Breast epithelium (tissue), 4 donors: ENCODE measurements at regions not wholly inside any gene's neighbourhood (a gene's known extent, or its start where the extent isn't known, plus 50 kb on each side); places are given as distances from the start of the nearest gene placed in this dataset.

Experiments used
- DNase-seq, 2 donors: peaks; one replicate each; pipeline ENCODE4 v3.0.0-alpha.2; 2019; ENCODE audit warnings: low spot score in 2 of 2
- H3K27ac ChIP-seq, 2 donors: fragments of 200-600 bp; sonication (generic) in 1 of 2; one replicate each; pipeline ENCODE4 v1.5.1; 2016 to 2019; ENCODE audit warnings: mild to moderate bottlenecking in 1 of 2
- H3K27me3 ChIP-seq, 2 donors: fragments of 200-600 bp; sonication (generic) in 1 of 2; one replicate each; pipeline versions ENCODE4 v1.5.1 to v1.6.0; 2017 to 2019; ENCODE audit warnings: control low read depth in 1 of 2, mild to moderate bottlenecking in 1 of 2
- H3K36me3 ChIP-seq: fragments of 200-600 bp; one replicate; pipeline ENCODE4 v1.5.1; 2019
- H3K4me1 ChIP-seq, 2 donors: fragments of 200-600 bp; sonication (generic); one replicate each; pipeline ENCODE4 v1.5.1; 2016 to 2019; ENCODE audit warnings: control low read depth in 1 of 2
- H3K4me3 ChIP-seq, 3 donors: fragments of 200-600 bp; sonication (generic); 1 replicate in 2 of 3; 2 replicates in 1 of 3; pipeline ENCODE4 v1.5.1; 2016 to 2019; ENCODE audit warnings: mild to moderate bottlenecking in 3 of 3, moderate library complexity in 2 of 3
- H3K9me3 ChIP-seq, 2 donors: fragments of 200-600 bp; sonication (generic) in 1 of 2; one replicate each; pipeline ENCODE4 v1.5.1; 2016 to 2019; ENCODE audit warnings: control low read depth in 1 of 2
- POLR2A ChIP-seq: fragments of 450-650 bp; IDR thresholded peaks from one replicate; pipeline ENCODE4 v1.6.1; 2016; ENCODE audit warnings: antibody characterized with exemption, mild to moderate bottlenecking, moderate library complexity
- POLR2AphosphoS5 ChIP-seq, 3 donors: sonication (generic); formaldehyde crosslinking; IDR thresholded peaks; one replicate each; pipeline ENCODE4 v1.6.1; 2017; ENCODE audit warnings: antibody characterized with exemption in 3 of 3
- intact Hi-C: fragments of 100-400 bp; cut with DNase I; formaldehyde crosslinking; loops from one replicate; pipeline ENCODE4 v1.15.1; 2023; ENCODE audit warnings: low total_unique reads
- TF ChIP-seq, protein P1 (sequence below), 3 donors: fragments of 450-650 bp; IDR thresholded peaks; one replicate each; pipeline ENCODE4 v1.5.1; 2016 to 2017; ENCODE audit warnings: antibody characterized with exemption in 3 of 3, mild to moderate bottlenecking in 3 of 3, moderate library complexity in 3 of 3

- DNase-seq: no peak
- no peak for TF ChIP-seq POLR2AphosphoS5 (IDR thresholded peaks at IDR 0.05)
- TF ChIP-seq, protein P1, sequence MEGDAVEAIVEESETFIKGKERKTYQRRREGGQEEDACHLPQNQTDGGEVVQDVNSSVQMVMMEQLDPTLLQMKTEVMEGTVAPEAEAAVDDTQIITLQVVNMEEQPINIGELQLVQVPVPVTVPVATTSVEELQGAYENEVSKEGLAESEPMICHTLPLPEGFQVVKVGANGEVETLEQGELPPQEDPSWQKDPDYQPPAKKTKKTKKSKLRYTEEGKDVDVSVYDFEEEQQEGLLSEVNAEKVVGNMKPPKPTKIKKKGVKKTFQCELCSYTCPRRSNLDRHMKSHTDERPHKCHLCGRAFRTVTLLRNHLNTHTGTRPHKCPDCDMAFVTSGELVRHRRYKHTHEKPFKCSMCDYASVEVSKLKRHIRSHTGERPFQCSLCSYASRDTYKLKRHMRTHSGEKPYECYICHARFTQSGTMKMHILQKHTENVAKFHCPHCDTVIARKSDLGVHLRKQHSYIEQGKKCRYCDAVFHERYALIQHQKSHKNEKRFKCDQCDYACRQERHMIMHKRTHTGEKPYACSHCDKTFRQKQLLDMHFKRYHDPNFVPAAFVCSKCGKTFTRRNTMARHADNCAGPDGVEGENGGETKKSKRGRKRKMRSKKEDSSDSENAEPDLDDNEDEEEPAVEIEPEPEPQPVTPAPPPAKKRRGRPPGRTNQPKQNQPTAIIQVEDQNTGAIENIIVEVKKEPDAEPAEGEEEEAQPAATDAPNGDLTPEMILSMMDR (IDR thresholded peaks at IDR 0.05): no peak
- no peak for TF ChIP-seq POLR2A
- intact Hi-C loops: no loop called here
- H3K27me3 ChIP-seq: no peaks in the 10 kb centered on the region
- no peak overlapping the region for H3K27ac ChIP-seq
- no peaks in the 10 kb centered on the region for H3K36me3 ChIP-seq
- H3K9me3 ChIP-seq: no peaks in the 10 kb centered on the region
- no peaks in the 10 kb centered on the region for H3K4me1 ChIP-seq
- no peak overlapping the region for H3K4me3 ChIP-seq
Measured at GRCh38 chr1:193681422-193681821, 495.0 kb upstream of the B3GALT2 start.

DNA sequence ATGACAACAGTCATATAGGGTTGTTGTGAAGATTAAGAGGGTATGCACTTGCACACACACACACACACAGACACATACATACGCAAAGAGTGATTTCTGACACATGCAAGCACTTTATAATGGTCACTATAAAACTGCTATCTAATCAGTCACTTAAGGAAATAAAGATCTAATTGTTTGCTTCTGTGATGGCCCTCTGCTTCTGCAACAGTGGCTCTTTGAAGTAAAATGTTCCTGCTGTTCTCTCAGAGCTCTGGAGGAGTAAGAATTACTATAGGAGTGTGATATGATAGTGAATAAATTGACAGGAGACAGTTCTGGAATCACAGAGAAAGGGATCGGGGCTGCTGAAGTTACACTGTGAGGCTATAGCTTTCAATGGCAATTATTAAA lies 494.5 kb upstream of the B3GALT2 start:
- Histone ChIP-seq H3K9me3 (no peaks in the 10 kb centered on the region), H3K36me3 (no peaks in the 10 kb centered on the region), H3K4me1 (no peaks in the 10 kb centered on the region), H3K27ac (no peak overlapping the region), H3K27me3 (no peaks in the 10 kb centered on the region), H3K4me3 (no peak overlapping the region)
- TF ChIP-seq, protein P1 (IDR thresholded peaks at IDR 0.05): no peak
- TF ChIP-seq POLR2A (no peak), POLR2AphosphoS5 (IDR thresholded peaks at IDR 0.05) (no peak)
- intact Hi-C loops: no loop called here
- no peak for DNase-seq

DNA sequence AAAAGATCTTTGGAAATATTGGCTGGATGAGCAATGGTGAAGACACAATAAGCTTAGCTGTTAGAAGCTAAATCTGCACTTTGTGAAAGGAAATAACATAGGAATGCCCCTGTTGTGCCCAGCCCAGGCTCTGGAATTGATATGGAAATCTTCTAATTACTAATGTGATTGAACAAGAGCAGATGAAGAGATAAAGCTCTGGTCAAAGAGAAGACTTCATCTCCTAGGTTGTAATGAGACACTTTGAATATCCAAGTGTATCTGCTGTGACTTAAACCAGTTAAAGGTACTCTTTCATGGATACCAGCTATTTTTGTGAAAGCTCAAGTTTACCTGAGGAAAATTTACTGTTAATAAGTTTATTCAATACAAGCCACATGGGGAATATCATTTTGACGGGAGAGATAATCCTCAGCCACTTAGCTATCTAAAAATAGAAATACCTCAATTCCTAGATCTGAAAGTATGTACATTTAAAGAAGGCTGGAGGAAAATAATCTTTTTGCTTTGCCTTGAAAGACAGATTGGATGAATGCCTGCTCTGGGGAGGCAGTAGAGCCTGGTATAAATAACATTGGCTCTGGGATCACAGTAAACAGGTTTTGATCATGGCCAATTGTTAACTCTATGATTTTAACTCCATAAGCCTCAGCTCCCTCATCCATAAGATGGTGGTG lies 494.0 kb upstream of the B3GALT2 start:
- Histone ChIP-seq H3K27ac (no peak overlapping the region), H3K4me1 (no peaks in the 10 kb centered on the region), H3K27me3 (no peaks in the 10 kb centered on the region), H3K4me3 (no peak overlapping the region), H3K36me3 (no peaks in the 10 kb centered on the region), H3K9me3 (no peaks in the 10 kb centered on the region)
- intact Hi-C loops: no loop called here
- TF ChIP-seq, protein P1 (IDR thresholded peaks at IDR 0.05): no peak
- TF ChIP-seq POLR2A (no peak), POLR2AphosphoS5 (IDR thresholded peaks at IDR 0.05) (no peak)
- no peak for DNase-seq

DNA sequence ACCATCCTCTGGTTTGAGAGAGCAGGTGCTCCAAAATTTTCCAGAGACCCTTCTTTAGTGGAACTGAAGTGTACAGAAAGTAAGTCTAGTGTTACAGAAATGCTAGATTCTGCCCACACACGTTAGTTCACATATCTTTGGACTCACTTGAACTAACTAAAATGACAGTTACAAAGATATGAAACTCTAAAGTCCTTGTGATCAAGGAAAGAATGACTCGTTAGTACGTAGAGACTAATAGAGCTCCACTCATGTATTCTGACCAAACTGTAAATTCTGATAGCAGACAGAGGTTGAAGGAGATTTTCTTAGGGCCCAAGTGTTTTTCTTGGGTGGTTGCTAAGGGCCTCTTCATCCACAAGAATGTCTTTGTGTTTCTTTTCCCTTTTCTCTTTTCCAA lies 491.5 kb upstream of the B3GALT2 start:
- TF ChIP-seq, protein P1 (IDR thresholded peaks at IDR 0.05): no peak
- TF ChIP-seq POLR2AphosphoS5 (IDR thresholded peaks at IDR 0.05) (no peak), POLR2A (no peak)
- H3K27ac ChIP-seq: no peak overlapping the region
- H3K9me3 ChIP-seq: no peaks in the 10 kb centered on the region
- H3K4me3 ChIP-seq: no peak overlapping the region
- H3K27me3 ChIP-seq: no peaks in the 10 kb centered on the region
- no peaks in the 10 kb centered on the region for H3K36me3 ChIP-seq
- no peak for DNase-seq
- intact Hi-C loops: loop anchor here (5.0 kb wide), 1 partner anchor 411 kb away; no protein-coding TSS in a partner anchor
- no peaks in the 10 kb centered on the region for H3K4me1 ChIP-seq

DNA sequence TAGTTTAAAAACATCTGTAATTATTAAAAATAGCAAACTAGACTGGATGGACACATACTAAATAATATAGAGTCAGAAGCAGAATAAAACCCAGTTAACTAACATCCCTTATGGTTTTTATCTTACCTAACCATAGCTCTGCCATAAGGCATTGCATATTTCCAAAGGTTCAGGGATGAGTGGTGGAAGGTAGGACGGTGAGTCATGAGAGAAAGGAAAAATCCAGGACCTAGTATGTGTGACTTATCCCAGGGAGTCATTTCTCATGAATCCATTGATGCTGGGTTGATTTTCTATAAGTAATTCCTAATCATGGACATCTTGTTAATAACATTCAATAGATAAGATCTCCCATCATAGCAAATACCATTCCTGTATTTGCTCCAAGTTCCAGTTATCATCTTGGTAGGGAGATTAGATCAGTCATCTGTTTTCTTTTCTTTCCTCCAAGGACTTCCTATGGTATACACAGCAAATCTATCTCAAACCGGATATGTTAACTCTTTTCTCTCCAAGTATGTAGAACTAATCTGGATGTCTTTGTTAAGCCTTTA lies 490.7 kb upstream of the B3GALT2 start:
- Histone ChIP-seq H3K9me3 (no peaks in the 10 kb centered on the region), H3K4me1 (no peaks in the 10 kb centered on the region), H3K27ac (no peak overlapping the region), H3K27me3 (no peaks in the 10 kb centered on the region), H3K36me3 (no peaks in the 10 kb centered on the region), H3K4me3 (no peak overlapping the region)
- no peak for DNase-seq
- TF ChIP-seq, protein P1 (IDR thresholded peaks at IDR 0.05): no peak
- TF ChIP-seq POLR2AphosphoS5 (IDR thresholded peaks at IDR 0.05) (no peak), POLR2A (no peak)
- intact Hi-C loops: loop anchor here (5.0 kb wide), 1 partner anchor 410 kb away; no protein-coding TSS in a partner anchor
